Duodenal mucosa (tissue), 2 donors: ENCODE measurements at regions not wholly inside any gene's neighbourhood (a gene's known extent, or its start where the extent isn't known, plus 50 kb on each side); places are given as distances from the start of the nearest gene placed in this dataset.
"Not testable (repeated sequence)": the region's sequence is repeated elsewhere in the genome, so short reads cannot be mapped to it uniquely, and the experiment has no call there.

Source experiments
- H3K27ac ChIP-seq: one replicate; pipeline ENCODE4 v1.7.0; 2013; ENCODE audit warnings: low read depth, low read length
- H3K27me3 ChIP-seq, 2 donors: one replicate each; pipeline ENCODE4 v1.7.0; 2013; ENCODE audit warnings: low read length in 2 of 2, control low read depth in 1 of 2; ENCODE audit not compliant: insufficient read depth in 2 of 2, control insufficient read depth in 1 of 2
- H3K36me3 ChIP-seq, 2 donors: one replicate each; pipeline ENCODE4 v1.7.0; 2013; ENCODE audit warnings: low read length in 2 of 2, control low read depth in 1 of 2; ENCODE audit not compliant: insufficient read depth in 2 of 2, control insufficient read depth in 1 of 2
- H3K4me1 ChIP-seq, 2 donors: one replicate each; pipeline ENCODE4 v1.7.0; 2013; ENCODE audit warnings: low read length in 2 of 2, control low read depth in 1 of 2; ENCODE audit not compliant: insufficient read depth in 2 of 2, control insufficient read depth in 1 of 2
- H3K4me3 ChIP-seq, 2 donors: one replicate each; pipeline ENCODE4 v1.7.0; 2013; ENCODE audit warnings: low read length in 2 of 2, low read depth in 1 of 2
- H3K9ac ChIP-seq, 2 donors: one replicate each; pipeline ENCODE4 v1.7.0; 2013; ENCODE audit warnings: low read length in 2 of 2, low read depth in 1 of 2
- H3K9me3 ChIP-seq, 2 donors: one replicate each; pipeline ENCODE4 v1.7.0; 2013; ENCODE audit warnings: low read length in 2 of 2, control low read depth in 1 of 2; ENCODE audit not compliant: control insufficient read depth in 1 of 2

DNA sequence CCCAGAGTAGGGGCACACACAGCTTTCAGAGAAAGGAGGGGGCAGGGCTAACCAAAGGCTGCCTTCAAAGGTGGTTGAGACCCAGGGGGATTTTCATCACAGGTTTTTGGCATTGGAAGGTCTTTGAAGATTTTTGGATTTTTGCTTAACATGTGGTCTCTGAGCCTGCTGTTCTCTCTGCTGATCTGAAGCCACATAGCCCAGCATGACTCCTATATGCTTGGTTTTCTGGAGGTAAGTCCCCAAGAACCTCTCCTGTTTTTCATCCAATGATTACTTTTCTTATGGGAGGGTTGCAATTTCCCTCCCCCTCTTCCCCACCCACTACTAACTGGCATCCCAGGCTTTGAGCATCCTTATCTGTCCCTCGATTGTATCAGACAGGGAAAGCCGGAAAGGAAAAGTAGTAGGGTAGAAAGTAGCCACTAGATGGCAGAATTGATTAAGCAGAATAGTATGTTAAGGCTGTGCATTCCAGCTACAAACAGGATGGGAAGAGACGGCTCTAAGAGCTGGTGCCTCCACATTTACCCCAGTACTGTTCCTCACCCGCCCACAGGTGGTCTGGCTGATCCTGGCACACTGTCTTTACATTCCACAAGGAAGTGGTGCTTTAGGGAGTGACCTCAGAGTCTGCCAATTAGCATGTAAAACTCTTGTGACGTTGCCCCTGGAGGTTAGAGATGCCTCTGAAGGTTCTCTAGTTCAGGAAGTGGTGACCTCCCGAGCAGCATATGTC is 218.9 kb upstream of the EDNRB start:
- no peaks in the 10 kb centered on the region for H3K9me3 ChIP-seq
- H3K27me3 ChIP-seq: no peaks in the 10 kb centered on the region
- no peaks in the 10 kb centered on the region for H3K36me3 ChIP-seq
- no peak overlapping the region for H3K27ac ChIP-seq
- H3K9ac ChIP-seq: no peak overlapping the region
- no peaks in the 10 kb centered on the region for H3K4me1 ChIP-seq
- H3K4me3 ChIP-seq: no peak overlapping the region

DNA sequence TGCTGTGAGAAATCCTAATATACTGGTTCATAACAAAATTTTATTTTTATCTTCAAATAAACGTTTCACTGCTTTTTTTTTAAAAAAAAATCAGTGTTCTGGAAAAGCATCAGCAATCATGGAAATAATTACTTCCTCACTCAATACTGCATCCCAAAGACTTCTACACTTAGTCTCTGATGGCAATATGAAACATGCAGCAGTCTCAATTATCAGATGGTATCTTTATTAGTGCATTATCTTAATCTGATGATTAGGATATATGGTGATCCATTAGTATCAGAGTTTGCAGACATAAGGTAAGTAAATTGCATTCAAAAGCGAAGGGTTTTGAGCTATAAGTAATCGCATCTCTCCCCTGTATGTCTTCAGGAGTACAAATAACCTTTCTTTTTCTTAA is 218.3 kb upstream of the EDNRB start:
- Histone ChIP-seq H3K36me3 (no peaks in the 10 kb centered on the region), H3K9me3 (no peaks in the 10 kb centered on the region), H3K4me1 (no peaks in the 10 kb centered on the region), H3K27ac (no peak overlapping the region), H3K27me3 (no peaks in the 10 kb centered on the region), H3K4me3 (no peak overlapping the region), H3K9ac (no peak overlapping the region)

DNA sequence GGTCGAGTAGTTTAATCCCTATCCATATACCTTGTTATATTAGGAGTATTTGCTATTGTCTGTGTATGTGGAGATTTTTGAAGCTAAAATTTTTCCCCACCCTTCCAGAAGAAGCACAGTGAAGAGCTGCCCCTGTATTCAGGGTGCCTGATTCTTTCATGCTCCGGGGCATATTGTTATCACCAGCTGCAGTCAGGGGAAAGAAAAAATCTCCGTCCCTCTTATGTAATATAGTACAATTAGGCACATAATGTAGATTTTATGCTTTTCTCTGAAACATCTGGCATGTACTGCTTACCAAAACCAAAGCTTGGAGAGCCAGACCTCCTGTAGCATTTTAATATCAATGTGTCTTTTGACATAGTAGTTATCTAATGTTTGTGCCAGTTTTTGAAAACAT is 214.9 kb upstream of the EDNRB start:
- no peaks in the 10 kb centered on the region for H3K36me3 ChIP-seq
- no peak overlapping the region for H3K4me3 ChIP-seq
- no peak overlapping the region for H3K27ac ChIP-seq

DNA sequence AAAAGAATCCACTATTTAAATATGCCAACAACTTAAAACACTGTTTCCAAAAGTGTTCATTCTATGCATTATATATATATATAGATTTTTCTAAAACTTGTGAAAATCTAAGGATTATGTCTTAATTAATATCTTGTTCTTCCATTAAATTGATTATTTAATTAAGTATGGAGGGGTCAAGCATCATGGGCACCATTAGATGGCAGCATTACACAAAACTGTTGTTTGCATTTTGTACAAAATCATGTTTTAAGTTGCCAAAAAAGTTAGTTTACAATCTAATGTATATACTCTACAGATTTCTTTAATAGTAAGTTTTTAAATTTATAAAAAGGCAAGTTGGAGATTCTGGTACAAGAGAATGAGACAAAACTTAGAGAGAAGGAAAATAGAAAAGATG is 213.2 kb upstream of the EDNRB start:
- H3K4me3 ChIP-seq: no peak overlapping the region
- H3K9ac ChIP-seq: no peak overlapping the region
- no peaks in the 10 kb centered on the region for H3K9me3 ChIP-seq

More for the DNA sequence above, 214.9 kb upstream of the EDNRB start:
- no peaks in the 10 kb centered on the region for H3K9me3 ChIP-seq
- H3K4me1 ChIP-seq: no peaks in the 10 kb centered on the region
- no peaks in the 10 kb centered on the region for H3K27me3 ChIP-seq
- H3K9ac ChIP-seq: no peak overlapping the region

DNA sequence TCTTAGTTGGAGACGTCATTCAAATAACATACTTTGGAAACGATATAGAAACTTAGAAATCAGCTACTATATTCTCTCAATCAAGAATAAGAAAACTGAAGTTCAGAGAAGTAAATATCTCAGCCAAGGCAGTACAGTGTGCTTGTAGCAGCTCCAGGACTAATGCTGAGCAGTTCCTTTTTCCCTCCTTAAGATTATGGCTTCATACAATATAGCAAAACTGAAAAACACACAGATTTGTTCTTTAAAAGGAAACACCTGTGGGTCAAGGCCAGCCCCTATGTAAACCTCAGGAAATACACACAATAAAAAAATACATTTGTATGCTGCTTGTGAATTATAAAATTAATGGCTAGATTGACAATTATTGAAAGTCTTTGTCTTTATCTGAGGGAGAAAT is 212.7 kb upstream of the EDNRB start:
- Histone ChIP-seq H3K9ac (no peak overlapping the region), H3K4me3 (no peak overlapping the region), H3K4me1 (no peaks in the 10 kb centered on the region), H3K27ac (no peak overlapping the region), H3K36me3 (no peaks in the 10 kb centered on the region), H3K27me3 (no peaks in the 10 kb centered on the region), H3K9me3 (no peaks in the 10 kb centered on the region)

More for the DNA sequence above, 213.2 kb upstream of the EDNRB start:
- Histone ChIP-seq H3K27ac (no peak overlapping the region), H3K27me3 (no peaks in the 10 kb centered on the region), H3K36me3 (no peaks in the 10 kb centered on the region), H3K4me1 (no peaks in the 10 kb centered on the region)

DNA sequence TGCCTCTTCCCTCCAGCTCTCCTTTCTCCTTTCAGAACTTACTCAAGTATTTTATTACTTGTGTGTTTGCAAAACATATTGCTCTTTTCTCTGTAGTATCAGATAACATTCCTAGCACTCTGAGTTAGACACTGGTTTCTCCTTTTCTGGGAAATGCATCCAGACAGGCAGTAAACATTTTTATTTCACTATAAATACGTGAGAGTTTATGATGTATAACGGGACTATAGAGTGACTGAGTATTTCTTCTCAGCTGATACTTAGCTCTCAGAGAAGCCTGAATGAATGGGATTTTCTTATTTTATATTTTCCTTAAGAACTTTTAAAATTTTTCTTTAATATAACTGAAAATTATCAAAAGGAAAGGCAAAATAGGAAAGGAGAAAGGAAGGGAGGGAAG is 211.2 kb upstream of the EDNRB start:
- no peak overlapping the region for H3K9ac ChIP-seq
- no peak overlapping the region for H3K27ac ChIP-seq
- no peaks in the 10 kb centered on the region for H3K9me3 ChIP-seq
- no peaks in the 10 kb centered on the region for H3K4me1 ChIP-seq
- H3K4me3 ChIP-seq: no peak overlapping the region
- no peaks in the 10 kb centered on the region for H3K27me3 ChIP-seq
- no peaks in the 10 kb centered on the region for H3K36me3 ChIP-seq

DNA sequence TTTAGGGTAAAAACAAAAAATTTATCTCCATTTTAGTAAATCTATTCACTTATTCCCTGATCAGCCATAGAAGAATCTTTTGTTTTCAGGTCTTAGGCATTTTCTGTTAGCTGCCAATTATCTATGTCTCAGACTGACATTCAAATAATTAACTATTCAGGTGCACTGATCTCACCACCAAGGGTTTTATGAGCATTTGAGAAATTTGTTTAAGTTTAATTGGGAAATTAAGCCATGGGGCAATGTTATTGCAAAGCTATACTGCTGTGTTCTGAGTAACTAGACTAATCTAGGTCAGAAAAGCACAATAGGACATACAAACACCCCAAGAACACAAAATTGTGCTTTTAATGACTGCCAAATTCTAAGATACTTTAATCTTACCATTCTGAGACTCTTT is 210.7 kb upstream of the EDNRB start:
- H3K27me3 ChIP-seq: no peaks in the 10 kb centered on the region
- H3K9ac ChIP-seq: no peak overlapping the region
- H3K9me3 ChIP-seq: no peaks in the 10 kb centered on the region
- no peak overlapping the region for H3K4me3 ChIP-seq
- H3K36me3 ChIP-seq: no peaks in the 10 kb centered on the region
- no peak overlapping the region for H3K27ac ChIP-seq
- H3K4me1 ChIP-seq: no peaks in the 10 kb centered on the region

DNA sequence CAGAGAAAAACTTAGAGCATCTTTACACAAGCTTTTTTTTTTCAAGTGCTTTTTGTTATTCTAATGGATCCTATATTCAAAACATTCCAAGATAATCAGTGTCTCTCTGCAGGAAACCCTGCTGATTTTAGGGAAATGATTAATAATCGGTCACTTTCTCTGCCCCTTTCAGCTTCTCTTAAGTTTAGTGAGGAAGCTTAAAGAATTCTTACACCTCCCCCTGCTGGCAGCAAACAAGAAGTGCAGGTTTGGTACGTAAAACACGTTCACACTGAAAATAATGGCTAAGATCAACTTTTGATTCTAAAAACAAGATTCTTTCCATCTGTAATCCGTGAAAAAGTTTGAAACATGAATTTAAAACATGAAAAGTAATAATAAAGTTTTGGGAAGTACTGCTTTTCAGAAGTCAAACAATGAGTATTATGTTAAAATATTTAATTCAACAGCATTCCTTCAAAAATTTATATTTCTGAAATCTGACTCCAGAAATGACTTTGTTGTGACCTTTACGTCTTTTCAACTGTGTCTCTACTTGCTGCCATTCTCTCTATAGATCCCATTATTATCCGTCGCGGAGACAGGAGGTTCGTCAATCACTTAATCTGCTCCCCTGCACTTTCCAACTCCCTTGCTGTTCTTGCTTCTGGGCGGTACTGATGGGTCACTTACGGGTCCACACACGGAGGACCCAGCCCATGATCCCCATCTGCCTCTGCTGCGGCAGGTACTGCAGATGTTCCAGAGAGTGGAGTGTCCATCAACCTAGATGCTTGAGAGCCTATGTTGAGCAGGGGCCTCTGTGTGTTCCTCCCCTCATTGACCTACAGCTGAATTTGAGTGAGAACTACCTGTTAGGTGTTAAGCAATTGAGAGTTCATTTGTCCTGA is 203.1 kb upstream of the EDNRB start:
- no peaks in the 10 kb centered on the region for H3K4me1 ChIP-seq
- no peak overlapping the region for H3K9ac ChIP-seq
- peaks cover 0 to 2% of the 10 kb centered on the region in 2 donors for H3K27me3 ChIP-seq
- H3K27ac ChIP-seq: no peak overlapping the region
- H3K36me3 ChIP-seq: no peaks in the 10 kb centered on the region
- no peaks in the 10 kb centered on the region for H3K9me3 ChIP-seq
- no peak overlapping the region for H3K4me3 ChIP-seq

DNA sequence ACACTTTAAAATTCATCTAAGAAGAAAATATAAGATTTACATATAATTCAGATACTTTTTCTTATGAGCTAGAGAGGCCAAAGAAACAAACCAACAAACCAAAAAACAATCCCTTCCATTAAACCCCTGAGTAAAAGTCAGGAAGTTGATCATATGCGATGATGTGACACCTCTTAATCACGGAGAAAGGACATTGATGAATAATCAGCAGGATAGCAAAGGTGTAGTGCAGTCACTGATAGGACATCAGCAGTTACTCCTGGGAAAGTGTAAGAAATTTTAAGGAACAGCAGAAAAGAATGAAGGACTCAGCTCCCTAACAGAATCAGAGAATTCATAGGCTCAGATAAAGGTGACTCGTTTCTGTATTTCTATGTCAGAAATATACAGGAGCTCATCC is 202.4 kb upstream of the EDNRB start:
- no peak overlapping the region for H3K9ac ChIP-seq
- peaks cover 0 to 2% of the 10 kb centered on the region in 2 donors for H3K27me3 ChIP-seq
- no peaks in the 10 kb centered on the region for H3K36me3 ChIP-seq
- H3K4me1 ChIP-seq: no peaks in the 10 kb centered on the region
- H3K27ac ChIP-seq: no peak overlapping the region
- no peaks in the 10 kb centered on the region for H3K9me3 ChIP-seq
- H3K4me3 ChIP-seq: no peak overlapping the region

DNA sequence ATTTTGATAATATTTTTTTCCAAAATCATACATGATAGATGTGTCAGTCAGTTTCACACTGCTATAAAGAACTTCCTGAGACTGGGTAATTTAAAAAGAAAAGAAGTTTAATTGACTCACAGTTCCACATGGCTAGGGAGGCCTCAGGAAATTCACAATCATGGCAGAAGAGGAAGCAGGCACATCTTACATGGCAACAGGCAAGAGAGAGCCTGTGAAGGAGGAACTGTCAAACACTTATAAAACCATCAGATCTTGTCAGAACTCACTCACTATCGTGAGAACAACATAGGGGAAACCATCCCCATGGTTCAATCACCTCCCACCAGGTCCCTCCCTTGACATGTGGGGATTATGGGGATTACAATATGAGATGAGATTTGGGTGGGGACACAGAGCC is 201.5 kb upstream of the EDNRB start:
- H3K9ac ChIP-seq, H3K4me3 ChIP-seq, H3K9me3 ChIP-seq, H3K4me1 ChIP-seq, H3K27ac ChIP-seq, H3K27me3 ChIP-seq, H3K36me3 ChIP-seq: not testable (repeated sequence)
